ENCODE measurements at regions not wholly inside any gene's neighbourhood (a gene's known extent, or its start where the extent isn't known, plus 50 kb on each side); places are given as distances from the start of the nearest gene placed in this dataset.

DNA sequence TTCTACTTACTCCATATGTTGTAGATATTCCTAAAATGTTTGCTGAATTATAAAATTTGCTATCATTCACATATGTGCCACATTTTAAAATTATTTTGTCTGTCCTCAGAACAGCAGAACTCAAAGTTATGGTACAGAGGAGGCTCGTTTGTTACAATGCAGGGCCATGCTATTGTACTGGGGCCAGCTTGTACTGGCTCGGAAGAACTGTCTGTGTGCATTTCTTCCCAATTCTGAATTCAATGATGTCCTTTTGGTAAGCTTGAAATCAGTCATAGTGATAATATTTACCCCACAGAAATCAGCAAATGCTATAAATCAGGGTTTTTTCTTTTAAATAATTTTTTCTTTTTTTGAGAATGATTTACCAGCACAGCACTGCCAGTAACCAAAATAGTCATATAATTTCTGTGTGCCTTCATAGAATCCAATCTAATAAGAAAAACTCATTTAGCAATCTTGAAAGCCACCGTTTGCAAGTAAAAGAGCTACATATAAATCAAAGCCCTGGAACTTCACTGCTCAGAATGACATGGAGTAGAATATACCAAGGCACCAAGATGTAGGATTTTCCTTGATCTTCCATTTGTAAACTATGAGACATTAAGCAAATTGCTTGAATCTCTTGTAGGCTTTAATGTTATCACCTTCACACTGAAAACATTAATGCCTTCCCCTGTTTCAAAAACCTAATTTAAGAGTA lies 90.7 kb upstream of the EPHA4 start:
- H3K36me3 Mint-ChIP-seq (ENCODE audit: insufficient read depth): no peaks in the 10 kb centered on the region
- H3K9me3 Mint-ChIP-seq: peaks cover 14% of the 10 kb centered on the region
- H3K27me3 Mint-ChIP-seq: peaks cover 9% of the 10 kb centered on the region
- no peaks in the 10 kb centered on the region for H3K4me1 Mint-ChIP-seq
- no peak overlapping the region for H3K4me3 Mint-ChIP-seq
- DNase-seq (ENCODE audit: low spot score in 2 of 2): no peak
- no peak for ATAC-seq (replicated peaks; ENCODE audit: extremely low read depth, poor library complexity, severe bottlenecking)
- no peak overlapping the region for H3K27ac Mint-ChIP-seq (ENCODE audit: low read depth)

DNA sequence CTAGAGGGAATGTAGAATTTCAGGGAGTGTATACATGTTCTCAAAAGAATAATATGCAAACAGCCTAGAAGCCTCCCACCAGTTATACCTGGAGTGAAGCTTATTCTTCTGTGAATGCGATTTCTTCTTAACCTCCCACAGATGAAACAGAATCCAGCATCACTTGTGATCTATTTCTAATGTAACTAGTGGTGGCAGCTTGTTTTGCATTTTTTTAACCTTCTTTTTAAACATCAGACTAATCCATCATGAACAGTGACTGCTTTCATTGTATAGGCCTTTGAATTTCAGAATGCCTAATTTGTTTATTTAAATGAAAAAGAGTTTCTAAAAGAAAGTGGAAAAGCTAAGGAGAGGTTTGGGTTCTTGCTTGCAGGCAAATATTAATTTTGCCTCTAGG lies 85.7 kb upstream of the EPHA4 start:
- Mint-ChIP-seq H3K4me3 (no peak overlapping the region), H3K4me1 (no peaks in the 10 kb centered on the region), H3K27ac (ENCODE audit: low read depth) (no peak overlapping the region), H3K27me3 (peaks cover 20% of the 10 kb centered on the region), H3K36me3 (ENCODE audit: insufficient read depth) (no peaks in the 10 kb centered on the region), H3K9me3 (peaks cover 7% of the 10 kb centered on the region)
- ATAC-seq (replicated peaks; ENCODE audit: extremely low read depth, poor library complexity, severe bottlenecking) (no peak), DNase-seq (ENCODE audit: low spot score in 2 of 2) (no peak)

DNA sequence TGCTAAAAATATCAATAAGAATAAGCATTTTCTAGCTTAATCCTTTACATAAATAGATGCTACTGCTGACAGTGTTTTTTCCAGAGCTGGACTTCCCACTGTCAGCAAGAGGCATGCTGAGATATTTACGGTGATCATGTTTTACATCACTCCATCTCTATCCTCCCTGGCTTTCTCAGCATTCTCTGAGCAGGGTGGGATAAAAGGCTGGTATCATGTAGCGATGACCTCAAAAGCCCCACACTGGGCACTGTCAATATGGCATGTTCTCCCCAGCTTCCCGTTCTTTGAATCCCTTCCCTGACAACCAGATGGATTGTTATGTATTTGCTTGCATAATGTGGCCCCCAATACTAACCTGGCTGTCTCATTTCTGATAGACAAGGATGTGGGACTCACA lies 83.2 kb upstream of the EPHA4 start:
- H3K9me3 Mint-ChIP-seq: no peaks in the 10 kb centered on the region
- H3K4me1 Mint-ChIP-seq: no peaks in the 10 kb centered on the region
- no peaks in the 10 kb centered on the region for H3K36me3 Mint-ChIP-seq (ENCODE audit: insufficient read depth)
- no peak overlapping the region for H3K4me3 Mint-ChIP-seq
- no peak for DNase-seq (ENCODE audit: low spot score in 2 of 2)
- no peak for ATAC-seq (replicated peaks; ENCODE audit: extremely low read depth, poor library complexity, severe bottlenecking)
- no peak overlapping the region for H3K27ac Mint-ChIP-seq (ENCODE audit: low read depth)
- peaks cover 11% of the 10 kb centered on the region for H3K27me3 Mint-ChIP-seq

DNA sequence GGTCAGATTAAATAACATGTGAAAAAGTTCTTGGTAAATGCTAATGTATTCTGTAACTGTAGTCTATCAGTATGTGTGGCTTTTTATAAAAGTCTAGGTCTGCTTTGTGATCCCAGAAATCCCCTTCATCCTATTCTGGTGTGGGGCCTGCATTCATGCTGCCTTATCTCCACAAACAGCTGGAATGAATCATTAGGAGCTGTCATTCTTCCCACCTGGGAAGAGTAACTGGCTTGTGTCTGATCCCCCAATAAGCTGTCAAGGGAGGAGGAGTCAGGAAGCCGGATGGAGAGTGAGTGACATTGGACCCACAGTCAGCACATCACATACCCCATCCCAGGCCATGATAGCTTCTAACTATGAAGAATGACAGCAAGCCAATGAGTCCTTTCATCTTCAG lies 81.1 kb upstream of the EPHA4 start:
- Mint-ChIP-seq H3K27ac (ENCODE audit: low read depth) (no peak overlapping the region), H3K9me3 (no peaks in the 10 kb centered on the region), H3K4me1 (no peaks in the 10 kb centered on the region), H3K4me3 (no peak overlapping the region), H3K36me3 (ENCODE audit: insufficient read depth) (no peaks in the 10 kb centered on the region), H3K27me3 (peaks cover 20% of the 10 kb centered on the region)
- DNase-seq (ENCODE audit: low spot score in 2 of 2): no peak
- no peak for ATAC-seq (replicated peaks; ENCODE audit: extremely low read depth, poor library complexity, severe bottlenecking)

DNA sequence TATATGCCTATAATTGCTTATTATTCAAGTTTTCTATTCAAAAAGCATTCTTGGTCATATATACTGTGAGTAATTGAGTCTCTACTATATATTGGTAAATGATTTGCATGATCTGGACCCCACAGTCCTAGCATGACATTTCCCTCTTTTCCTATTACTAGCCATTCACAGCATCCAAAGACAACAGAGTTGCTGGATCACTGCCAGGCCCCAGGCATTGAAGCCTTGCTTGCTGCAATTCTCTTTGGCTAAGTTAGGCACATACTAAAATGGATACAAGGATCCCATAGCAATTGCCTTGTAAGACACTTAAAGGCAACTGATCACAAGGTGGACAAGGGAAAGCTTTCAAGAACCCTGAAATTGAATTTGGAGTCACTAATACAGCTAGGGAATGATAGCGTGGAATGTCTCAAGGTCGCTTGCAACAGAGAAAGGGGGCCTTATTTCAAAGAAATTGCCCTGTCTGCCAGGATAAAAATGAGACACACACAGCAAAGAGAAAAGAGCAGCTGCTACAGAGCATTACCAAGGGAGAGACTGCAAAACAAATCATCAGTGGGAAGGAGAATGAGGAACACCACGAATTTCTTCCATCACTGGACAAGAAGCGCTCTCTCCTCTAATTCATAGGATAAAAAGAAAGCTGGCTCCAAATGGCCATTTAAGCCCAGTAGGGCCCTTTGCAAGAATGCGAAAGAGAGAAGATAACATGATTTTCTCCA lies 77.1 kb upstream of the EPHA4 start:
- DNase-seq (ENCODE audit: low spot score in 2 of 2) (no peak), ATAC-seq (replicated peaks; ENCODE audit: extremely low read depth, poor library complexity, severe bottlenecking) (no peak)
- H3K36me3 Mint-ChIP-seq (ENCODE audit: insufficient read depth): no peaks in the 10 kb centered on the region
- no peaks in the 10 kb centered on the region for H3K9me3 Mint-ChIP-seq
- no peak overlapping the region for H3K27ac Mint-ChIP-seq (ENCODE audit: low read depth)
- H3K4me1 Mint-ChIP-seq: no peaks in the 10 kb centered on the region
- no peak overlapping the region for H3K4me3 Mint-ChIP-seq
- peaks cover 10% of the 10 kb centered on the region for H3K27me3 Mint-ChIP-seq

DNA sequence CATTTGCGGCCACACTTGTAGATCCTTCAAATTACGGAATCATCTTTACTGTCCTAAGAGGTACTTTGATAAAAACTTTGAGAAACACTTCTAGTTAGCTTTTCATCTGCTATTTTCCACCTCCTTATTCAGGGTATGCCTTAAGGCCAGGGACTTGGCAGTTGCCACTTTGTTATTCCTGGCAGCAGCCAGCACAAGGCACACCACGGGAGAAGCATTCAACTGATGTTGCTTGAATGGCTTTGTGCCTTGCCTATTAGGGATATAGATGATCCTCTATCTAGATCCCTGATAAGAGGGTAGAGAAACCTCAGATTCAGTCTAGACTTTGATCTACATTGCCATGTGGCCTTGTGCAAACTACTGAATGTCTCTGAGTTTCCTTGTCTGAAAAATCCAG lies 70.3 kb upstream of the EPHA4 start:
- no peak for DNase-seq (ENCODE audit: low spot score in 2 of 2)
- Mint-ChIP-seq H3K4me1 (no peaks in the 10 kb centered on the region), H3K27me3 (no peaks in the 10 kb centered on the region), H3K27ac (ENCODE audit: low read depth) (no peak overlapping the region), H3K36me3 (ENCODE audit: insufficient read depth) (no peaks in the 10 kb centered on the region), H3K9me3 (peaks cover 6% of the 10 kb centered on the region), H3K4me3 (no peak overlapping the region)
- ATAC-seq (replicated peaks; ENCODE audit: extremely low read depth, poor library complexity, severe bottlenecking): no peak

DNA sequence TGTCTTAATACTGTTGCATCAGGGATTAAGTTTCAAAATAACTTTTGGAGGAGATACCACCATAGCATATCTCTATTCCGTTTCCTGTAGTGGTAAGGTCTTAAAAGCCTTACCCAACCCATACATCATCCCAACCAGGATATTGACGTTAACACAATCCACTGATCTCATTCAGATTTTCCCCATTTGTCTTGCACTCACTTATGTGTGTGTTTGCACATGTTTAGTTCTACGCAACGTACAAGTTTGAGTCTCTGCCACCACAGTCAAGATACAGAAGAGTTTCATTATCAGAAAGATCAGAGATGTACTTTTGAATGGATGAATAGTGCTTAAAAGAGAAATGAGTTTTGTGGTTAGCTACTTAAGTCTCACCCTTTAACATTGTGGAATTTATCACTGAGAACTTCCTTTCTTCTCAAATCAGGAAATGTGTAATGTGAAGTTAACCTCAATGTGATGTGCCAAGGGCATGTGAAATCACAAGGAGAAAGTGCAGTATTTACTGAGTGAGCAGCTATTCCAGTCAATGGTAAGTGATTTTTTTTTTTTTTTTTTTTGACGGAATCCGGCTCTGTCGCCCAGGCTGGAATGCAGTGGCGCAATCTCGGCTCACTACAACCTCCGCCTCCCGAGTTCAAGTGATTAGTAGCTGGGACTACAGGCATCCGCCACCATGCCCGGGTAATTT lies 69.2 kb upstream of the EPHA4 start:
- H3K4me1 Mint-ChIP-seq: no peaks in the 10 kb centered on the region
- no peak overlapping the region for H3K27ac Mint-ChIP-seq (ENCODE audit: low read depth)
- H3K36me3 Mint-ChIP-seq (ENCODE audit: insufficient read depth): no peaks in the 10 kb centered on the region
- DNase-seq (ENCODE audit: low spot score in 2 of 2) (no peak), ATAC-seq (replicated peaks; ENCODE audit: extremely low read depth, poor library complexity, severe bottlenecking) (no peak)
- H3K4me3 Mint-ChIP-seq: no peak overlapping the region
- peaks cover 6% of the 10 kb centered on the region for H3K9me3 Mint-ChIP-seq
- no peaks in the 10 kb centered on the region for H3K27me3 Mint-ChIP-seq

DNA sequence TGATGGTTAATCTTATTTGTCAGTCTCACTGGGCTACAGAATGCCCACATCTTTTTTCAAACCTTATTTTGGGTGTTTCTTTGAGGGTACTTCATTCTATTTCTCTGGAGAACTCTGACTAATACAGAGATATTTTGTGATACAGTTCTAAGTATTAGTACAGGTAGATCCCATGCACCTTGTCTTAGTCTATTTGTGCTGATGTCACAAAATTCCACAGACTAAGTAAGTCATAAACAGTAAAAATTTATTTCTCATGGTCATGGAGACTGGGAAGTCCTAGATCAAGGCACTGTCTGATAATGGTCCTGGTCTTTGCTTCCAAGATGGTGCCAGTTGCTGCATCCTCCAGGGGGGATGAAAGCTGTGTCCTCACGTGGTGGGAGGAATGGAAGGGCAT lies 68.6 kb upstream of the EPHA4 start:
- H3K4me3 Mint-ChIP-seq: no peak overlapping the region
- H3K27me3 Mint-ChIP-seq: no peaks in the 10 kb centered on the region
- DNase-seq (ENCODE audit: low spot score in 2 of 2) (no peak), ATAC-seq (replicated peaks; ENCODE audit: extremely low read depth, poor library complexity, severe bottlenecking) (no peak)
- H3K9me3 Mint-ChIP-seq: peaks cover 6% of the 10 kb centered on the region
- no peaks in the 10 kb centered on the region for H3K36me3 Mint-ChIP-seq (ENCODE audit: insufficient read depth)
- H3K27ac Mint-ChIP-seq (ENCODE audit: low read depth): no peak overlapping the region
- no peaks in the 10 kb centered on the region for H3K4me1 Mint-ChIP-seq

DNA sequence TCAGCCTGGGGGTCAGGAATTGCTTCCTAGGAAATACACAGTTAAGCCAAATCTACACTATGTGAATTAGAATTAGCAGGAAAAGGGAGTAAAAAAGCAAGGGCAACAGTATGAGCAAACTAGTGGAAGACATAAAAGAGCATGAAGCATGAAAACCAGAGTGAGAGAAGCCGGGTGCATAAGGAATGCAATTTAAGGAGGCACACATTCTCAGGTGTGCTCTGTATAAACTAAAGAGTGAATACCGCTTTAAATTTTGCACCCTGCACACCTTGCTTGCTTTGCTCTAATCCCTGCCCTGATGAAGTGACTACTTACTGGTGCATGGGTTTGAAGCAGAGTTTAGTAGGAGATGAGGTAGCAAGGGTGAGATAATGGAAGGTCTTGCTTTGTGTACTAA lies 65.7 kb upstream of the EPHA4 start:
- no peak overlapping the region for H3K4me3 Mint-ChIP-seq
- H3K27ac Mint-ChIP-seq (ENCODE audit: low read depth): no peak overlapping the region
- no peak for DNase-seq (ENCODE audit: low spot score in 2 of 2)
- H3K27me3 Mint-ChIP-seq: no peaks in the 10 kb centered on the region
- no peaks in the 10 kb centered on the region for H3K4me1 Mint-ChIP-seq
- H3K36me3 Mint-ChIP-seq (ENCODE audit: insufficient read depth): no peaks in the 10 kb centered on the region
- no peak for ATAC-seq (replicated peaks; ENCODE audit: extremely low read depth, poor library complexity, severe bottlenecking)
- peaks cover 6% of the 10 kb centered on the region for H3K9me3 Mint-ChIP-seq

DNA sequence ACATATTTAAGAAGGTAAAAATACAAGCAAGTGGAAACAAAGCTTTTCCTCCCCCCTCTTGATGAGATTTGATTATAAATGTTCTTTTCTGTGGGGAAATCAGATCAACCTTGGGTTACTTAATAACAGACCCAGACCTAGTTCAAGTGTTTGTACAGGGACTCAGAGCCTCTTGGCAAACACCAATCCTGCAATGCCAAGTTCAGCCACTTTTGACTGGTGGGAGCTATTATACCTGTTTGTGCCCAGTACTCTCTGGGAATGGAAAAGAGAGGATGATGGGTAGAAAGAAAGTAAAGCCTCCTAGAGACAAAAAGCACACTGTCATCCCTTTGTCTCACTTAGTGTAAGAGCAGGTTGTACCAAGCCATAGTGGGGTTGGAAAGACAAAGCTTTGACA lies 63.8 kb upstream of the EPHA4 start:
- Mint-ChIP-seq H3K4me3 (no peak overlapping the region), H3K27me3 (peaks cover 5% of the 10 kb centered on the region), H3K4me1 (no peaks in the 10 kb centered on the region), H3K36me3 (ENCODE audit: insufficient read depth) (no peaks in the 10 kb centered on the region), H3K9me3 (peaks cover under 1% of the 10 kb centered on the region), H3K27ac (ENCODE audit: low read depth) (no peak overlapping the region)
- ATAC-seq (replicated peaks; ENCODE audit: extremely low read depth, poor library complexity, severe bottlenecking): no peak
- no peak for DNase-seq (ENCODE audit: low spot score in 2 of 2)

DNA sequence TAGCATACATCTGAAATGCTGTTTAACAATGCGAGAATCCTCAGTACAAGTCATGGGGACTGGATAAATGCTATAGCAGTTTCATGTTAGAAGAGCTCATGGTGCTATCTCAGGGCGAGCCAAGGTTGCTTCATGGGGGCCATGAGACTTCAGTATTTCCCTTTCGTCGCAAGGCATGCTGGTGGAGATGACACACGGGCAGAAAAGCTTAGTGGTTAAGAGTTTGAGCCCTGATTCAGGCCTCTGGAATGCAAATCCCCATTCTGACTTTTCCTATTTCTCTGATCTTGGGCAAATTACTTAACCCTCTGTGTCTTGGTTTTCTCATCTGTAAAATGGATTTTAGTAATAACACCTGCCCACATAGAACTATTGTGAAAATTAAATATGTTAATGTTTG lies 57.4 kb upstream of the EPHA4 start:
- Mint-ChIP-seq H3K27ac (ENCODE audit: low read depth) (no peak overlapping the region), H3K27me3 (peaks cover 18% of the 10 kb centered on the region), H3K4me1 (no peaks in the 10 kb centered on the region), H3K9me3 (no peaks in the 10 kb centered on the region), H3K36me3 (ENCODE audit: insufficient read depth) (no peaks in the 10 kb centered on the region), H3K4me3 (no peak overlapping the region)
- ATAC-seq (replicated peaks; ENCODE audit: extremely low read depth, poor library complexity, severe bottlenecking): no peak
- DNase-seq (ENCODE audit: low spot score in 2 of 2): no peak

DNA sequence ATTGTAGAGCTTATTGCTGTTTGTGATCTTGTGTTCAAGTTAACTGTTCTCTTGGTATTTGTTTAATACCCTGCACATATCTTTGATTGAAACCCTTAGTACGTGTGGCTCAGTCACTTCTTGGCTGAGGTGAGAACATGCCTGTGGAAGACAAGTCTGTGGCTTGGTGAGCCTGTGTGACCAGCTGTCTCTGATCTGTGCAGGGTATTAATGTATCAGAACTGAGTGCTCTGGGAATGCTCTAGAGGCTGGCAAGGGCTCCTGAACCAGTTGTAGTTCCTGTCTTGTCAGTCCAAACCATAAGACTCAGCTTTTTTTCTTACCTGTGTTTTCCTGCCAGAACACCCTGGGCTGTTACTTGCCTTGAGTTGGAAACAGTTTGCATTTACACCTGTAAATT lies 52.4 kb upstream of the EPHA4 start:
- H3K9me3 Mint-ChIP-seq: no peaks in the 10 kb centered on the region
- DNase-seq (ENCODE audit: low spot score in 2 of 2): no peak

More for the DNA sequence above, 52.4 kb upstream of the EPHA4 start:
- no peak for ATAC-seq (replicated peaks; ENCODE audit: extremely low read depth, poor library complexity, severe bottlenecking)
- Mint-ChIP-seq H3K4me1 (no peaks in the 10 kb centered on the region), H3K27ac (ENCODE audit: low read depth) (no peak overlapping the region), H3K36me3 (ENCODE audit: insufficient read depth) (no peaks in the 10 kb centered on the region), H3K4me3 (no peak overlapping the region), H3K27me3 (peaks cover 9% of the 10 kb centered on the region)

Data from central memory CD8-positive, alpha-beta T cell (primary cell).